ENCODE measurements at regions not wholly inside any gene's neighbourhood (a gene's known extent, or its start where the extent isn't known, plus 50 kb on each side); places are given as distances from the start of the nearest gene placed in this dataset.

GRCh38 chr20:48335308-48336050 lies 492.3 kb downstream of the PREX1 start:
- TF ChIP-seq SPI1 (IDR thresholded peaks at IDR 0.05; ENCODE audit: low read depth, low read length) (no peak), POLR2AphosphoS5 (IDR thresholded peaks at IDR 0.05; ENCODE audit: low read depth, low read length) (no peak), TAF1 (IDR thresholded peaks at IDR 0.05; ENCODE audit: low read depth, low read length) (no peak), POU2F2 (IDR thresholded peaks at IDR 0.05; ENCODE audit: low read depth, low read length) (no peak), POLR2A (IDR thresholded peaks at IDR 0.05; ENCODE audit: low read depth, low read length) (no peak), PAX5 (IDR thresholded peaks at IDR 0.05; ENCODE audit: insufficient read depth, low read length, severe bottlenecking) (no peak)
